GM23338 (cell line): ENCODE measurements at regions not wholly inside any gene's neighbourhood (a gene's known extent, or its start where the extent isn't known, plus 50 kb on each side); places are given as distances from the start of the nearest gene placed in this dataset.

ENCODE experiments used
- EZH2 ChIP-seq: fragments of 200-600 bp; sonication (generic); IDR thresholded peaks from one replicate; pipeline ENCODE4 v1.8.0; 2017; ENCODE audit warnings: antibody characterized with exemption, mild to moderate bottlenecking, low read depth; ENCODE audit not compliant: unreplicated experiment
- EZH2phosphoT487 ChIP-seq: fragments of 200-600 bp; sonication (generic); IDR thresholded peaks from one replicate; pipeline ENCODE4 v1.8.1; 2018; ENCODE audit warnings: antibody characterized with exemption; ENCODE audit not compliant: unreplicated experiment
- POLR2AphosphoS5 ChIP-seq: IDR thresholded peaks from 2 replicates; pipeline ENCODE4 v1.6.1; 2016; ENCODE audit warnings: antibody characterized with exemption, low read depth
- REST ChIP-seq: IDR thresholded peaks from one replicate; pipeline ENCODE4 v1.6.1; 2018; ENCODE audit warnings: antibody characterized with exemption; ENCODE audit not compliant: unreplicated experiment
- TF ChIP-seq, protein P1 (sequence below), 2 experiments: fragments of 200-600 bp in 1 of 2; sonication (generic) in 1 of 2; conservative IDR thresholded peaks; 2 replicates each; pipeline versions ENCODE4 v1.5.1 to v1.6.1; 2016 to 2017; ENCODE audit warnings: antibody characterized with exemption in 2 of 2, low read depth in 2 of 2, mild to moderate bottlenecking in 2 of 2, moderate library complexity in 1 of 2

- no peak for TF ChIP-seq EZH2phosphoT487
- TF ChIP-seq, protein P1, sequence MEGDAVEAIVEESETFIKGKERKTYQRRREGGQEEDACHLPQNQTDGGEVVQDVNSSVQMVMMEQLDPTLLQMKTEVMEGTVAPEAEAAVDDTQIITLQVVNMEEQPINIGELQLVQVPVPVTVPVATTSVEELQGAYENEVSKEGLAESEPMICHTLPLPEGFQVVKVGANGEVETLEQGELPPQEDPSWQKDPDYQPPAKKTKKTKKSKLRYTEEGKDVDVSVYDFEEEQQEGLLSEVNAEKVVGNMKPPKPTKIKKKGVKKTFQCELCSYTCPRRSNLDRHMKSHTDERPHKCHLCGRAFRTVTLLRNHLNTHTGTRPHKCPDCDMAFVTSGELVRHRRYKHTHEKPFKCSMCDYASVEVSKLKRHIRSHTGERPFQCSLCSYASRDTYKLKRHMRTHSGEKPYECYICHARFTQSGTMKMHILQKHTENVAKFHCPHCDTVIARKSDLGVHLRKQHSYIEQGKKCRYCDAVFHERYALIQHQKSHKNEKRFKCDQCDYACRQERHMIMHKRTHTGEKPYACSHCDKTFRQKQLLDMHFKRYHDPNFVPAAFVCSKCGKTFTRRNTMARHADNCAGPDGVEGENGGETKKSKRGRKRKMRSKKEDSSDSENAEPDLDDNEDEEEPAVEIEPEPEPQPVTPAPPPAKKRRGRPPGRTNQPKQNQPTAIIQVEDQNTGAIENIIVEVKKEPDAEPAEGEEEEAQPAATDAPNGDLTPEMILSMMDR (conservative IDR thresholded peaks at IDR 0.05; ENCODE audit: low read depth in 2 of 2) = no peak
- TF ChIP-seq POLR2AphosphoS5 = no peak
- TF ChIP-seq EZH2 = no peak
- no peak for TF ChIP-seq REST
These were observed 342.2 kb upstream of the DYNLRB2 start for GRCh38 chr16:80198311-80199299.
